Kidney epithelial cell (primary cell): ENCODE measurements at regions not wholly inside any gene's neighbourhood (a gene's known extent, or its start where the extent isn't known, plus 50 kb on each side); places are given as distances from the start of the nearest gene placed in this dataset.

Source experiments
- DNase-seq: peaks from one replicate; pipeline ENCODE4 v3.0.0-alpha.2; 2010; ENCODE audit warnings: low read depth
- H3K27me3 ChIP-seq: 2 replicates; pipeline ENCODE4 v1.6.0; 2011; ENCODE audit warnings: low read length; ENCODE audit not compliant: control insufficient read depth, insufficient read depth
- H3K36me3 ChIP-seq: 2 replicates; pipeline ENCODE4 v1.5.1; 2011; ENCODE audit warnings: low read length; ENCODE audit not compliant: control insufficient read depth, insufficient read depth
- H3K4me3 ChIP-seq: 2 replicates; pipeline ENCODE4 v1.5.1; 2011; ENCODE audit warnings: low read depth, mild to moderate bottlenecking, control low read depth, low read length
- CTCF ChIP-seq: IDR thresholded peaks from 2 replicates; pipeline ENCODE4 v1.5.1; 2011; ENCODE audit warnings: mild to moderate bottlenecking, moderate library complexity, low read length, control low read depth, inconsistent platforms; ENCODE audit not compliant: insufficient read depth, poor library complexity, severe bottlenecking

- DNase-seq, result no peak
- H3K27me3 ChIP-seq, result no peaks in the 10 kb centered on the region
- H3K36me3 ChIP-seq, result no peaks in the 10 kb centered on the region
- no peak for TF ChIP-seq CTCF
- H3K4me3 ChIP-seq, result no peak overlapping the region
Observed at GRCh38 chr1:83511146-83511726, 487.7 kb downstream of the TTLL7 start.

GRCh38 chr1:83509301-83509781 is 489.6 kb downstream of the TTLL7 start:
- Histone ChIP-seq H3K36me3 (no peaks in the 10 kb centered on the region), H3K27me3 (no peaks in the 10 kb centered on the region), H3K4me3 (no peak overlapping the region)
- TF ChIP-seq CTCF, result no peak
- no peak for DNase-seq

- Histone ChIP-seq H3K4me3 (no peak overlapping the region), H3K27me3 (no peaks in the 10 kb centered on the region), H3K36me3 (no peaks in the 10 kb centered on the region)
- no peak for TF ChIP-seq CTCF
- no peak for DNase-seq
Observed at GRCh38 chr1:83508485-83509151, 490.3 kb downstream of the TTLL7 start.

- DNase-seq, result no peak
- no peak for TF ChIP-seq CTCF
- H3K27me3 ChIP-seq, result no peaks in the 10 kb centered on the region
Observed at GRCh38 chr1:83505148-83505547, 493.8 kb downstream of the TTLL7 start.

GRCh38 chr1:83503153-83503552 is 495.8 kb downstream of the TTLL7 start:
- no peak overlapping the region for H3K4me3 ChIP-seq
- DNase-seq, result no peak
- H3K27me3 ChIP-seq, result no peaks in the 10 kb centered on the region
- no peak for TF ChIP-seq CTCF
- no peaks in the 10 kb centered on the region for H3K36me3 ChIP-seq

More at GRCh38 chr1:83505148-83505547, 493.8 kb downstream of the TTLL7 start:
- Histone ChIP-seq H3K4me3 (no peak overlapping the region), H3K36me3 (no peaks in the 10 kb centered on the region)

GRCh38 chr1:83500987-83501591 is 497.8 kb downstream of the TTLL7 start:
- no peak for DNase-seq
- no peak overlapping the region for H3K4me3 ChIP-seq
- no peak for TF ChIP-seq CTCF
- no peaks in the 10 kb centered on the region for H3K36me3 ChIP-seq
- no peaks in the 10 kb centered on the region for H3K27me3 ChIP-seq
